ENCODE measurements at regions not wholly inside any gene's neighbourhood (a gene's known extent, or its start where the extent isn't known, plus 50 kb on each side); places are given as distances from the start of the nearest gene placed in this dataset.
A peak's percentile ranks its signal among the peaks of the same experiment; 100 is the strongest.

GRCh38 chr3:144270100-144270499 lies 298.5 kb downstream of the DIPK2A start:
- no peaks in the 10 kb centered on the region for H3K36me3 Mint-ChIP-seq
- peaks cover 0 to 3% (median 1%) of the 10 kb centered on the region in 7 donors for H3K9me3 Mint-ChIP-seq
- no peak for TF ChIP-seq CTCF (IDR thresholded peaks at IDR 0.05)
- no CpG with 5 or more reads among the region's 3 CpGs for WGBS (ENCODE audit: insufficient coverage)
- H3K4me3 Mint-ChIP-seq, result peak overlapping the region in 1 of 2 donors; percentile 37
- H3K9ac ChIP-seq (ENCODE audit: insufficient read depth, low read length, poor library complexity, severe bottlenecking), result no peak overlapping the region
- H3K9me3 ChIP-seq (replicated peaks in 1 of 2; ENCODE audit: control insufficient read depth in 1 of 2, insufficient read depth in 1 of 2, low read length in 2 of 2), result no peaks in the 10 kb centered on the region
- no peaks in the 10 kb centered on the region for H3K79me2 ChIP-seq (ENCODE audit: insufficient read depth, low read length)
- H3K27me3 Mint-ChIP-seq (ENCODE audit: low read depth in 3 of 3), result peaks cover 0 to 3% (median 3%) of the 10 kb centered on the region in 3 donors
- peaks cover 0 to 3% of the 10 kb centered on the region in 2 donors for H3K4me1 ChIP-seq (ENCODE audit: control insufficient read depth in 1 of 2, insufficient read depth in 2 of 2, low read length in 2 of 2)
- H3K27ac ChIP-seq (ENCODE audit: low read depth in 1 of 2, low read length in 2 of 2), result no peak overlapping the region
- no peaks in the 10 kb centered on the region for H3K36me3 ChIP-seq (replicated peaks in 1 of 2; ENCODE audit: control insufficient read depth in 1 of 2, insufficient read depth in 2 of 2, low read length in 2 of 2)
- DNase-seq, result peak in 1 of 3 donors; percentile 4
- no peak overlapping the region for H3K27ac Mint-ChIP-seq
- H3K4me3 ChIP-seq (replicated peaks in 1 of 3; ENCODE audit: low read depth in 2 of 3, low read length in 3 of 3), result no peak overlapping the region
- no peak overlapping the region for H2AFZ ChIP-seq (ENCODE audit: insufficient read depth, low read depth, low read length, poor library complexity, severe bottlenecking)
- no peak overlapping the region for H3K4me2 ChIP-seq (replicated peaks; ENCODE audit: extremely low read depth, low read length, poor library complexity, severe bottlenecking)
- peaks cover 8% of the 10 kb centered on the region for H3K4me1 Mint-ChIP-seq
- H3K27me3 ChIP-seq (ENCODE audit: control insufficient read depth in 2 of 2, insufficient read depth in 2 of 2, low read length in 2 of 2), result no peaks in the 10 kb centered on the region
- intact Hi-C loops (cut with micrococcal nuclease), result no loop called here
- no peaks in the 10 kb centered on the region for H4K20me1 ChIP-seq (ENCODE audit: insufficient read depth, low read length)

GRCh38 chr3:144272680-144273079 lies 301.1 kb downstream of the DIPK2A start:
- Histone ChIP-seq H3K9me3 (replicated peaks in 1 of 2; ENCODE audit: control insufficient read depth in 1 of 2, insufficient read depth in 1 of 2, low read length in 2 of 2) (no peaks in the 10 kb centered on the region), H3K79me2 (ENCODE audit: insufficient read depth, low read length) (no peaks in the 10 kb centered on the region), H2AFZ (ENCODE audit: insufficient read depth, low read depth, low read length, poor library complexity, severe bottlenecking) (no peak overlapping the region), H3K4me1 (ENCODE audit: control insufficient read depth in 1 of 2, insufficient read depth in 2 of 2, low read length in 2 of 2) (peaks cover 0 to 3% of the 10 kb centered on the region in 2 donors), H3K27ac (ENCODE audit: low read depth in 1 of 2, low read length in 2 of 2) (no peak overlapping the region), H3K27me3 (ENCODE audit: control insufficient read depth in 2 of 2, insufficient read depth in 2 of 2, low read length in 2 of 2) (no peaks in the 10 kb centered on the region), H3K36me3 (replicated peaks in 1 of 2; ENCODE audit: control insufficient read depth in 1 of 2, insufficient read depth in 2 of 2, low read length in 2 of 2) (no peaks in the 10 kb centered on the region), H3K4me3 (replicated peaks in 1 of 3; ENCODE audit: low read depth in 2 of 3, low read length in 3 of 3) (no peak overlapping the region), H3K4me2 (replicated peaks; ENCODE audit: extremely low read depth, low read length, poor library complexity, severe bottlenecking) (no peak overlapping the region), H3K9ac (ENCODE audit: insufficient read depth, low read length, poor library complexity, severe bottlenecking) (no peak overlapping the region), H4K20me1 (ENCODE audit: insufficient read depth, low read length) (no peaks in the 10 kb centered on the region)
- no peak for DNase-seq
- Mint-ChIP-seq H3K4me3 (no peak overlapping the region), H3K27ac (no peak overlapping the region), H3K27me3 (ENCODE audit: low read depth in 3 of 3) (peaks cover 0 to 3% (median 3%) of the 10 kb centered on the region in 3 donors), H3K9me3 (peaks cover 0 to 3% (median 1%) of the 10 kb centered on the region in 7 donors), H3K36me3 (no peaks in the 10 kb centered on the region), H3K4me1 (peaks cover 8% of the 10 kb centered on the region)
- TF ChIP-seq CTCF (IDR thresholded peaks at IDR 0.05), result no peak
- intact Hi-C loops (cut with micrococcal nuclease), result no loop called here
- WGBS (ENCODE audit: insufficient coverage), result 81% methylated on average over 2 of the region's 4 CpGs

Measured in CD14-positive monocyte (primary cell).